NCI-H1417 (cell line): ENCODE measurements at regions not wholly inside any gene's neighbourhood (a gene's known extent, or its start where the extent isn't known, plus 50 kb on each side); places are given as distances from the start of the nearest gene placed in this dataset.

Experiments
- DNase-seq, 3 experiments: peaks; one replicate each; lab custom pipeline; 2025; lab: John Stamatoyannopoulos, UW

GRCh38 chr4:128601991-128602695 lies 207.4 kb upstream of the JADE1 start:
- no peak for DNase-seq

- DNase-seq: peak; percentile 41 to 76 (median 64)
Observed at GRCh38 chr4:128600996-128601871, 208.3 kb upstream of the JADE1 start.

- no peak for DNase-seq
Observed at GRCh38 chr4:128600410-128600809, 209.1 kb upstream of the JADE1 start.

GRCh38 chr4:128597500-128597899 lies 212.0 kb upstream of the JADE1 start:
- DNase-seq: no peak

- no peak for DNase-seq
Observed at GRCh38 chr4:128596853-128597252, 212.6 kb upstream of the JADE1 start.

GRCh38 chr4:128596115-128596514 lies 213.4 kb upstream of the JADE1 start:
- DNase-seq: no peak

- no peak for DNase-seq
Observed at GRCh38 chr4:128591482-128591881, 218.0 kb upstream of the JADE1 start.

GRCh38 chr4:128590773-128591172 lies 218.7 kb upstream of the JADE1 start:
- DNase-seq: no peak

GRCh38 chr4:128590034-128590740 lies 219.3 kb upstream of the JADE1 start:
- peak in 1 of 3 experiments; percentile 42 for DNase-seq

GRCh38 chr4:128589384-128589965 lies 220.0 kb upstream of the JADE1 start:
- no peak for DNase-seq

GRCh38 chr4:128587382-128587781 lies 222.1 kb upstream of the JADE1 start:
- no peak for DNase-seq

GRCh38 chr4:128583753-128584712 lies 225.5 kb upstream of the JADE1 start:
- peak in 1 of 3 experiments; percentile 54 for DNase-seq

GRCh38 chr4:128582427-128582870 lies 227.1 kb upstream of the JADE1 start:
- no peak for DNase-seq

- DNase-seq: no peak
Observed at GRCh38 chr4:128579154-128579853, 230.2 kb upstream of the JADE1 start.

- peak; percentile 21 to 67 (median 58) for DNase-seq
Observed at GRCh38 chr4:128574706-128575105, 234.8 kb upstream of the JADE1 start.

- DNase-seq: no peak
Observed at GRCh38 chr4:128573781-128574508, 235.6 kb upstream of the JADE1 start.

- no peak for DNase-seq
Observed at GRCh38 chr4:128572778-128573241, 236.7 kb upstream of the JADE1 start.

GRCh38 chr4:128571747-128572146 lies 237.8 kb upstream of the JADE1 start:
- no peak for DNase-seq

- DNase-seq: no peak
Observed at GRCh38 chr4:128570387-128570975, 239.0 kb upstream of the JADE1 start.
